ENCODE measurements at regions not wholly inside any gene's neighbourhood (a gene's known extent, or its start where the extent isn't known, plus 50 kb on each side); places are given as distances from the start of the nearest gene placed in this dataset.

GRCh38 chr6:15039136-15039535 is 206.7 kb upstream of the JARID2 start:
- no peak for DNase-seq (ENCODE audit: low read depth in 2 of 2)

- no peak for DNase-seq (ENCODE audit: low read depth in 2 of 2)
Measured at GRCh38 chr6:15042938-15043337, 202.9 kb upstream of the JARID2 start.

- DNase-seq (ENCODE audit: low read depth in 2 of 2): no peak
Measured at GRCh38 chr6:15044146-15044882, 201.6 kb upstream of the JARID2 start.

GRCh38 chr6:15044948-15045347 is 200.9 kb upstream of the JARID2 start:
- DNase-seq (ENCODE audit: low read depth in 2 of 2): no peak

- no peak for DNase-seq (ENCODE audit: low read depth in 2 of 2)
Measured at GRCh38 chr6:15046751-15047150, 199.1 kb upstream of the JARID2 start.

- no peak for DNase-seq (ENCODE audit: low read depth in 2 of 2)
Measured at GRCh38 chr6:15048367-15048766, 197.5 kb upstream of the JARID2 start.

GRCh38 chr6:15058200-15059061 is 187.4 kb upstream of the JARID2 start:
- DNase-seq (ENCODE audit: low read depth in 2 of 2): no peak

GRCh38 chr6:15061180-15061641 is 184.7 kb upstream of the JARID2 start:
- DNase-seq (ENCODE audit: low read depth in 2 of 2): no peak

- no peak for DNase-seq (ENCODE audit: low read depth in 2 of 2)
Measured at GRCh38 chr6:15061908-15062515, 183.9 kb upstream of the JARID2 start.

GRCh38 chr6:15062516-15063252 is 183.2 kb upstream of the JARID2 start:
- DNase-seq (ENCODE audit: low read depth in 2 of 2): no peak

- DNase-seq (ENCODE audit: low read depth in 2 of 2): no peak
Measured at GRCh38 chr6:15063253-15063853, 182.5 kb upstream of the JARID2 start.

- no peak for DNase-seq (ENCODE audit: low read depth in 2 of 2)
Measured at GRCh38 chr6:15065261-15065989, 180.4 kb upstream of the JARID2 start.

- DNase-seq (ENCODE audit: low read depth in 2 of 2): no peak
Measured at GRCh38 chr6:15066089-15066758, 179.6 kb upstream of the JARID2 start.

- no peak for DNase-seq (ENCODE audit: low read depth in 2 of 2)
Measured at GRCh38 chr6:15073344-15073789, 172.5 kb upstream of the JARID2 start.

GRCh38 chr6:15073883-15074465 is 171.9 kb upstream of the JARID2 start:
- DNase-seq (ENCODE audit: low read depth in 2 of 2): no peak

- no peak for DNase-seq (ENCODE audit: low read depth in 2 of 2)
Measured at GRCh38 chr6:15074806-15075205, 171.1 kb upstream of the JARID2 start.

- no peak for DNase-seq (ENCODE audit: low read depth in 2 of 2)
Measured at GRCh38 chr6:15076565-15076964, 169.3 kb upstream of the JARID2 start.

- no peak for DNase-seq (ENCODE audit: low read depth in 2 of 2)
Measured at GRCh38 chr6:15077006-15077405, 168.9 kb upstream of the JARID2 start.

GRCh38 chr6:15077961-15078360 is 167.9 kb upstream of the JARID2 start:
- no peak for DNase-seq (ENCODE audit: low read depth in 2 of 2)

All from stimulated activated CD4-positive, alpha-beta T cell treated with anti-CD3 and anti-CD28 coated beads, Interleukin-1b, Interleukin-23, amount 100 ng/mL, for 1 hour (primary cell).